HL-60 (cell line): ENCODE measurements at regions not wholly inside any gene's neighbourhood (a gene's known extent, or its start where the extent isn't known, plus 50 kb on each side); places are given as distances from the start of the nearest gene placed in this dataset.
"Not testable (repeated sequence)": the region's sequence is repeated elsewhere in the genome, so short reads cannot be mapped to it uniquely, and the experiment has no call there.

Source experiments
- GABPA ChIP-seq: IDR thresholded peaks from 2 replicates; pipeline ENCODE4 v1.6.1; 2012; ENCODE audit warnings: low read depth
- POLR2AphosphoS5 ChIP-seq: IDR thresholded peaks from 2 replicates; pipeline ENCODE4 v1.6.1; 2012; ENCODE audit warnings: low read depth
- TF ChIP-seq, protein P1 (sequence below): IDR thresholded peaks from one replicate; pipeline ENCODE4 v1.5.1; 2011; ENCODE audit warnings: low read length, control low read depth, inconsistent platforms; ENCODE audit not compliant: insufficient read depth

DNA sequence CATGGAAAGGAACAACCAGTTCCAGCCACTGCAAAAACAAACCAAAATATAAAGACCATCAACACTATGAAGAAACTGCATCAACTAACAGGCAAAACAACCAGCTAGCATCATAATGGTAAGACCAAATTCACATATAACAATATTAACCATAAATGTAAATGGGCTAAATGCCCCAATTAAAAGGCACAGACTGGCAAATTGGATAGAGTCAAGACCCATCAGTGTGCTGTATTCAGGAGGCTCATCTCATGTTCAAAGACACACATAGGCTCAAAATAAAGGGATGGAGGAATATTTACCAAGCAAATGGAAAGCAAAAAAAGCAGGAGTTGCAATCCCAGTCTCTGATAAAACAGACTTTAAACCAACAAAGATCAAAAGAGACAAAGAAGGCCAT lies 89.7 kb upstream of the SETMAR start:
- TF ChIP-seq POLR2AphosphoS5, GABPA: not testable (repeated sequence)
- TF ChIP-seq, protein P1, sequence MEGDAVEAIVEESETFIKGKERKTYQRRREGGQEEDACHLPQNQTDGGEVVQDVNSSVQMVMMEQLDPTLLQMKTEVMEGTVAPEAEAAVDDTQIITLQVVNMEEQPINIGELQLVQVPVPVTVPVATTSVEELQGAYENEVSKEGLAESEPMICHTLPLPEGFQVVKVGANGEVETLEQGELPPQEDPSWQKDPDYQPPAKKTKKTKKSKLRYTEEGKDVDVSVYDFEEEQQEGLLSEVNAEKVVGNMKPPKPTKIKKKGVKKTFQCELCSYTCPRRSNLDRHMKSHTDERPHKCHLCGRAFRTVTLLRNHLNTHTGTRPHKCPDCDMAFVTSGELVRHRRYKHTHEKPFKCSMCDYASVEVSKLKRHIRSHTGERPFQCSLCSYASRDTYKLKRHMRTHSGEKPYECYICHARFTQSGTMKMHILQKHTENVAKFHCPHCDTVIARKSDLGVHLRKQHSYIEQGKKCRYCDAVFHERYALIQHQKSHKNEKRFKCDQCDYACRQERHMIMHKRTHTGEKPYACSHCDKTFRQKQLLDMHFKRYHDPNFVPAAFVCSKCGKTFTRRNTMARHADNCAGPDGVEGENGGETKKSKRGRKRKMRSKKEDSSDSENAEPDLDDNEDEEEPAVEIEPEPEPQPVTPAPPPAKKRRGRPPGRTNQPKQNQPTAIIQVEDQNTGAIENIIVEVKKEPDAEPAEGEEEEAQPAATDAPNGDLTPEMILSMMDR = not testable (repeated sequence)
